ENCODE measurements at regions not wholly inside any gene's neighbourhood (a gene's known extent, or its start where the extent isn't known, plus 50 kb on each side); places are given as distances from the start of the nearest gene placed in this dataset.

- in situ Hi-C loops (cut with HindIII; ENCODE audit: low sequenced_read_pairs), result no loop called here
- DNase-seq (ENCODE audit: low read depth, low spot score), result no peak
- TF ChIP-seq CTCF (IDR thresholded peaks at IDR 0.05; ENCODE audit: low read depth, low read length), result no peak
- no peak overlapping the region for H3K4me3 ChIP-seq (ENCODE audit: low read depth, low read length)
These were observed 108.8 kb downstream of the ACKR3 start for GRCh38 chr2:236678307-236678975.

GRCh38 chr2:236679884-236680860 is 110.5 kb downstream of the ACKR3 start:
- TF ChIP-seq CTCF (IDR thresholded peaks at IDR 0.05; ENCODE audit: low read depth, low read length), result no peak
- peak; percentile 71 for DNase-seq (ENCODE audit: low read depth, low spot score)
- in situ Hi-C loops (cut with HindIII; ENCODE audit: low sequenced_read_pairs), result no loop called here
- no peak overlapping the region for H3K4me3 ChIP-seq (ENCODE audit: low read depth, low read length)

- DNase-seq (ENCODE audit: low read depth, low spot score), result no peak
- in situ Hi-C loops (cut with HindIII; ENCODE audit: low sequenced_read_pairs), result no loop called here
- no peak for TF ChIP-seq CTCF (IDR thresholded peaks at IDR 0.05; ENCODE audit: low read depth, low read length)
- no peak overlapping the region for H3K4me3 ChIP-seq (ENCODE audit: low read depth, low read length)
These were observed 113.2 kb downstream of the ACKR3 start for GRCh38 chr2:236682651-236683422.

GRCh38 chr2:236684504-236685256 is 115.1 kb downstream of the ACKR3 start:
- in situ Hi-C loops (cut with HindIII; ENCODE audit: low sequenced_read_pairs), result no loop called here
- H3K4me3 ChIP-seq (ENCODE audit: low read depth, low read length), result no peak overlapping the region
- no peak for DNase-seq (ENCODE audit: low read depth, low spot score)
- no peak for TF ChIP-seq CTCF (IDR thresholded peaks at IDR 0.05; ENCODE audit: low read depth, low read length)

GRCh38 chr2:236685361-236685760 is 115.7 kb downstream of the ACKR3 start:
- DNase-seq (ENCODE audit: low read depth, low spot score), result no peak
- no peak for TF ChIP-seq CTCF (IDR thresholded peaks at IDR 0.05; ENCODE audit: low read depth, low read length)
- no peak overlapping the region for H3K4me3 ChIP-seq (ENCODE audit: low read depth, low read length)
- in situ Hi-C loops (cut with HindIII; ENCODE audit: low sequenced_read_pairs), result no loop called here

Data from astrocyte of the spinal cord (primary cell).